ENCODE measurements at regions not wholly inside any gene's neighbourhood (a gene's known extent, or its start where the extent isn't known, plus 50 kb on each side); places are given as distances from the start of the nearest gene placed in this dataset.

- TF ChIP-seq CTCF (IDR thresholded peaks at IDR 0.05), result no peak
- no peak for TF ChIP-seq POLR2AphosphoS5 (IDR thresholded peaks at IDR 0.05)
- TF ChIP-seq POLR2A (IDR thresholded peaks at IDR 0.05), result no peak
- TF ChIP-seq EP300 (IDR thresholded peaks at IDR 0.05), result no peak
These were observed 411.8 kb upstream of the GRM7 start for GRCh38 chr3:6449099-6449498.
